GM21447 (cell line): ENCODE measurements at regions not wholly inside any gene's neighbourhood (a gene's known extent, or its start where the extent isn't known, plus 50 kb on each side); places are given as distances from the start of the nearest gene placed in this dataset.
"Not testable (repeated sequence)": the region's sequence is repeated elsewhere in the genome, so short reads cannot be mapped to it uniquely, and the experiment has no call there.

Experiments
- ATAC-seq: cut with Tn5 transposase; IDR thresholded peaks from one replicate; pipeline ENCODE4 v1.9.1; 2021; ENCODE audit not compliant: unreplicated experiment

DNA sequence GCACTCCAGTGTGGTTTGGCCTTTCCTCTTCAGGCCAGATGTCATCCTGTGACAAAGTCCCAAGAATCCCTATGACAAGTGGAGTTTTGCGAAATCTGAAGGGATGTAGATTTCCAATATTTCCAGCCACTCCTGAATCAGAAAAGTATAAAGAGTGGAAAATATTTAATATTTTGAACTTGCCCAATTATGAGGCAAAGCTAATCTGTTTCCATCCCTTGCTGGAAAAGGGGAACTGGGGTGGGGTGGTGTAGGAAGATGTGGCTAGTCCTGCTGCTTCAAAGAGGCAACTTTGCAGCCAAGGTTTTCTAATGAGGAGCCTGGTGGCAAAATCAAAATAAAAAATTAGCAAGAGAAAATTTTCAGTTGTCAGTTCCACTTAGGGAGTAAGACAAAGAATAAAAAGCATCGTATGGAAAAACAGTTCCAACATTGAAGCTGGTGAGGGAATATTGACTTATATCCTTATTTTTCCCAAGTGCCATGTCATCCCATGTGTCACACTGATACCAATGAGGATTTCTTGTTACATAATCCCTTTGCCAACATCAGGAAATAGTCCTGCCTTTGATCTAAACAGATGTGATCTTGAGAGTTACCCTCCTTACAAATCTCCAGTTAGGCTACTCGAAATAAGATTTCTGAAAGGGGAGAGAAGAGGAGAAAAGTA, 480.0 kb upstream of the JARID2 start:
- ATAC-seq: no peak

DNA sequence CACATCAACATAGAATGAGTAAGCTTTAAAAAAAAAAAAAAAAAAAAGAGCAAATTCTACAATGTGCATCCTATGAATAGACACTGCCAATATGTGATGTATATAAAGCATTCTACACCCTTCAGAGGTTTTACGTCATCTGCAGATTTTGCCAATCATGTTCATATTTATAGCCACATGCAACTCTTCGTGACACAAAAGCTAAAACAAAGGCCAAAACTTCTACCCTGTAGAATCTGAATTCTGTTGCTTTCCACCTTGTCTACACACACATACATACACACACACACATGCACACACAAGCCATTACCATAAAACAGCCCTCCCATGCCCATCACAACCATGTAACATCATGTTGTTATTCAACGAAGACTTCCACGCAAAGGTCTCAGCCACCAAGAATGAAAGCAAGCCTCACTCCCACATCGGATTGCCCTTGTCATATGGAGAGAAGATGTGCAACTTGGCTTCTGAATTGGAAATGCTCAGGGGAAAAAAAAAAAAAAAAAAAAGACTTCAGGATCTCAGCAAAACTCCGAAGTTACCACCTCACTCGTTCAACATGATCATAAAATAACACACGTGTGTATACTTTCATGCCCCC, 479.4 kb upstream of the JARID2 start:
- ATAC-seq: no peak

DNA sequence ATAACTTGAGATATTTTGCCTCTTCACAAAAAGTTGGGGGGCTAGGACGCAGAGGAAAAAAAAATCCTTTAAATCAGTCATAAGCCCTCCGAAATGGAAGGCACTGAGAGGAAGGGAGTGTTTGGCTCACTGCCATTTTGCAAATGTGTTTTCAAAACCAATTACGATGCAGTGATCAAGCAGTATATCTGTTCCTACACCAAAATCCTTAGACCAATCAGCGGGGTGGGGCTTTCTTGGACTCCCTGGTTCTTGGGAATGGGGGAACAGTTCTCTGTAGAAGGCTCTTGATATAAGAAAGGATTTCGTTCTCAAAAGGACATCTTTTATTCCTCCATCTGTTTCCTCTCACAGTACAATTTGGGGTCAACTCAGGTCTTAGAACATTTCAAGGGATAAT, 478.6 kb upstream of the JARID2 start:
- no peak for ATAC-seq

DNA sequence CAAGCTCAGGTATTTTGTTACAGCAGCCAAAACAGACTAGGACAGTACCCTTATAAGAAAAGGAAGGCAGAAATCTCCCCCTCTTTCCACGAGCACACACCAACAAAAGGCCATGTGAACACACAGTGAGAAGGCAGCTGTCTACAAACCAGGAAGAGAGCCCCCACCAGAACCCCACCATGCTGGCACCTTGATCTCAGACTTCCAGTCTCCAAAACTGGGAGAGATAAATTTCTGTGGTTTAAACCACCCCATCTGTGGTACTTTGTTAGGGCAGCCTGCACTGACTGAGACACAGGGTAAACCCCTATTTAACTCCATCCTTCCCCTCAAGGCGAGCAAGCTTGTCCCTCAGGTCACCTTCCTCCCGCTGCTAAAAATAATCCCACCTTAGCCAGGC, 475.8 kb upstream of the JARID2 start:
- ATAC-seq: no peak

DNA sequence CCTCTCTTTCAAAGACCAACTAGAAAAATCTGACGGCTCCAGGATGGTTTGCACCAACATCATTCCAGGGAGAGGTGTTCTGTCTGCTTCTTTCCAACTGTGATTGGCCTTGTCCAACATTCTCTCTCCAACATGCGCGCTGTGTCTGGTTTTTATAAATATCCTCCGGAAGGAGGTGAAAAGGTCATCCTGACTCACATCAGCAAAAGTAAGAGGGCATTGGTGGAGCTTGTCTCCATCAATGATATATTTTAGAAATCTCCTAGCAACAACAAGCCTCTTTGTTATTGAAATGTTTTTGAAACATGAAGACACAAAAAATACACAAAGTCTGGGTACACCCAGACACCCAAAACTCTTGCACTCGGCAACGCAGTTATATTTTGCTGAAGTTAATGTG, 475.3 kb upstream of the JARID2 start:
- ATAC-seq: no peak

DNA sequence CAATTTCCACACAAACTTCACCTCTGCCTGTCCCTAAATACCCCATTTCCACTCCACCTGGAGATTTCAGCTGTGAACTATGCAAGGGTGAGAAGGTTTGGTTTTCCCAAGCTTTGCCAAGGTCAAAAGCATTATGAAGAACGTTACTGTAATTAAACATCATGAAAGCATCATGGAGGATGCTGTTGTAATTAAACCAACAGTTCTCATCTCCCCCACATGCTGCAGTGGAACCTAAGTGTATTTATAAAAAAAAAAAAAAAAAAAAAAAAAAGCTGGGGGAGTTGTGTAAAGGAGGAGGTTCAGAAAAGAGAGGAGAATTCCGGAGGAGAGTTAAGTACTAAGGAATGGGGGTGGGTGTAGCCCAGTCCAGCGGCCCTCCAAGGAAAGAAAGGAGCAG, 474.9 kb upstream of the JARID2 start:
- no peak for ATAC-seq

DNA sequence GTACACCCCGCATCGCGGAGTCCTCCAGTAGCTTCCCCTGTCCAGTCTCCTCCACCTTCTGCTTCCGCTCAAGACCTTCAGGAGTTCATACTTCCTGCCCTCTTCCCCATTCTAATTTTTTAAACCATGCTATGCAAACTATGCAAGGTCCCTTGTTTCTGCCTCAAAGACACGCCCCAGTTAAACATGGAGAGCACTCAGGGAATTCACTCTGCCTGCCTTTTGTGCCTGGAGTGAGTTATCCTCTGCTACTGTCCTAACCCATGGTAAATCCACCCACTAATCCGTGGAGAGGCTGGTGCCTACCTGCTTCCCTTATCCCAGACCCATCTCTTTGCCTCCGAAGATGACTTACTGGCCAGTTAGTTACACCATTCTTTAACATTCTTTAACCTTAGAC, 473.7 kb upstream of the JARID2 start:
- ATAC-seq: no peak

DNA sequence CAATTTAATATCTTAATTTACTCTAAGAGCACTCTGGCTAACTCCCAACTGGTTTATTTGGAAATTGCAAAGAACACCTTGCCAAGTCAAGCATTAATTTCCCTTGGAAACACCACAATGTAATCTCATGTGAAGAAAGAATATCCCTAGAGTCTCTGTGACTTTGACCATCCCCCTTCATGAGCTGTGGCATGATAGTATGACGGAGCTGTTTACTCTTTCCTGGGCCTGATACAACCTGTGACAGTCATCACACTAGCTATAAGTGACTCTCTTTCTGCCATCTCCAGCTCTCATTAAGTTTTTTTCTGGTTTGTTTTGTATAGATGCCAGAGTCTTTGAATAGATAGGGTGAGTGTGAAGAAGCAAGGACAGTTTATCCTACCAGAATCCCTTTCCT, 470.3 kb upstream of the JARID2 start:
- no peak for ATAC-seq

DNA sequence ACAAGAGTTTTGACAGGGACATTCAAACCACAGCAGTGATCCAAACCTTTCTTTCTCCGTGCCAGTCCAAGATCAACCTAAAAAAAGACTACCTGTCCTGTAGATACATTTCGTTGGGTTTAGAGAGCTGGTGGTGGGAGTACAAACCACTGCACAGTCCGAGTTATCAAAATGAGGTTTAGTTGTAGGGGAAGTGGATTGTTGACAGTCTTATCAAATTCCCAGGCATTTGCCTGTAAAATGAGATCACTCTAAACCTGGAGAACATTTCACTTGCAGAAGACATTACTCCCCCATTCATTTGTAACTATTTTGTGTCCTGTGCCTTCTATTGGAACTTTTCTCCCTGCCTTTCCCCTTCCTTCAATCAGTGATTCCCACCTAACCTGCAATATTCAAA, 469.6 kb upstream of the JARID2 start:
- no peak for ATAC-seq

DNA sequence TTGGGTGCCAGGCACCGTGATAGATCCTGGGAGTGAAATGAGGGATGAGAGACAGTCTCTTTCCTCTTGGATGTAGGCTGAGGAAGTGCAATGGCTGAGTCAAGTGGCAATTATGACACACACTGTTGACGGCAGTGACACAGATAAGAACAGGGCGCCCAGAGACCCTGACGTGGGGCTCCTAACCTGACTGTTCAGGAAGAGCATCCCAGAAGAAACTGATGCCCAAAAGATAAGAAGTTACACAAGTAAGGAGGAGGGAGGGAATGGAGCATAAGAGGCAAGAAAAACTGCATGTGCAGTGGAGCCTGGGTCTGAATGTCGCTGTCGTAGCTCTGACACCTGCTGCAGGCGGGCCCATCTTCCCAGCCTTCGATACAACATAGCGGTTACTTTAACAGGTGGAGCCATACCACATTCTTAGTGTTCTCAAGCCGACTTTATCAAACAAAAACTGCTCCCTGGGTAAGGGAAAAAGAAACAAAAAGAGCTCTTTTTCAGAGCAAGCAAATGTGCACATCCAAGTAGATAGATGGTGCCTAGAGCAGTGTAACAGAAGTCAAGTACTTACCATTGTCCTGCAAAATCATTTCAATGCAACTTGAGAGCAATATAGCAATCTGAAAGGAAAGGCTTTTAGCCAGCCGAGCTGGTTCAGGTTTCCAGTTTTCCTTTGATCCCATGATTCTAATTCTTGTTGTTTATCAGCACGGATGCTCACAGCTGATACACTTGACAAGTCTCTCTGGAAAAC, 463.9 kb upstream of the JARID2 start:
- ATAC-seq: no peak

DNA sequence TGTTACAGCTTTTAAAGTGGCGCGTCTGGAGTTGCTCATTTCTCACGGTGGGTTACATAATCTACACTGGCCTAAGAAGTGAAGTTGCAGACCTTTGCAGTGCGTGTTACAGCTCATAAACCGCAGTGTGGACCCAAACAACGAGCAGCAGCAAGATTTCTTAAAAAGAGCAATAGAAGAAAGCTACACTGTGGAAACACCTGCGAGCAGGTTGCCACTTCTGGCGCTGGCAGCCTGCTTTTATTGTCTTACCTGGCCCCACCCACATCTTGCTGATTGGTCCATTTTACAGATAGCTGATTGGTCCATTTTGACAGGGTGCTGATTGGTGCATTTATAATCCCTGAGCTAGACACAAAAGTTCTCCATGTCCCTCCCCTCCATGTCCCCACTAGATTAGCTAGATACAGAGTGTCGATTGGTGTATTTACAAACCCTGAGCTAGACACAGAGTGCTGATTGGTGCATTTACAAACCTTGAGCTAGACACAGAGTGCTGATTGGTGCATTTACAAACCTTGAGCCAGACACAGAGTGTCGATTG, 462.9 kb upstream of the JARID2 start:
- ATAC-seq: not testable (repeated sequence)

DNA sequence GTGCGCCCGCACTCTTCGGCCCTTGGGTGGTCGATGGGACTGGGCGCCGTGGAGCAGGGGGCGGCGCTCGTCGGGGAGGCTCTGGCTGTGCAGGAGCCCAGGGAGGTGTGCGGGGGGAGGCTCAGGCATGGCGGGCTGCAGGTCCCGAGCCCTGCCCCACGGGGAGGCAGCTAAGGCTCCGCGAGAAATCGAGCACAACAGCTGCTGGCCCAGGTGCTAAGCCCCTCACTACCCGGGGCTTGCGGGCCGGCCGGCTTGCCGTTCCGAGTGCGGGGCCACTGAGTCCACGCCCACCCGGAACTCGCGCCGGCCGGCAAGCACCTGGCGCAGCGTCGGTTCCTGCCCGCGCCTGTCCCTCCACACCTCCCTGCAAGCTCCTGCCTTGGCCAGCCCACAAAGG, 462.3 kb upstream of the JARID2 start:
- no peak for ATAC-seq

DNA sequence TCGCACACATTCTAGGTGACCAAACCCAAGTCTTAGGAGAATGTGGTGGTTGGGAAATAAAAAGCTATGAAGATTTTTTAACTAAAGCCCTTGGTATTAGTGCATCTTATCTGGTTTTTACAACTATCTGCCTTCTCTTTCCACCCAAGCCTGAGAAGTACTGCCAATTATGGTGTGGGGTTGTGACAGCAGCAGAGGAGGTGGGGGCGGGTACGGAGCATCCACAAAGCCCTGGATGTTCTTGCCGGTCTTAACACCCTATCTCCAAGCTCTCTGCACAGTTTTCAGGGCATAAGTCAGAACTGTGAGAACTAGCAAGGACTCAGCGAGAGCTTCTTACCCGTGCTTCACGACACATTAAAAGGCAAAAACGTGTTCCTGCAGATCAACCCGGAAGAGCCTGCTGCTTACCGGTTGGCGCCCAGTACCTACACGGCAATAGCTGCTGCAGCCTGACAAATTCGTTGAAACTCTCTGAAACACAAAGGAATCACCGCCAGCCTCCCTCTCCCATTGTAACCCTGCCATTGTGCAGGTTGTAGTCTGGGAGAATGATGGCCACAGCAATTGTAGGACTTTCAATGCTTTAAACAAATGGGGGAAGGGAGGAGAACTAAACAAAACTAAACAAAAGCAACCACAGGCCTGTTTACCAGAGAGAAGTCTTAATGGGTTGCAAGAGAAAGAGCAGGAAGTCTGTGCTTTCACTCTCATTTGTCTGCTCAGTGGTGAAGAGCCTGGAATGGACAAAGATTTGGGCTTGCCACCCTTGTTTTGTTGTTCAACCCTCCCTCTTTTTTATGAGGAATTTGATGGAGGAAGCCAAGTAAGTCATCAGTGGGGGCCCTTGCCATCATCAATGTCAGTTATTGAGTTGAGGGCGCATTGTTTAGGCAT, 461.0 kb upstream of the JARID2 start:
- no peak for ATAC-seq

DNA sequence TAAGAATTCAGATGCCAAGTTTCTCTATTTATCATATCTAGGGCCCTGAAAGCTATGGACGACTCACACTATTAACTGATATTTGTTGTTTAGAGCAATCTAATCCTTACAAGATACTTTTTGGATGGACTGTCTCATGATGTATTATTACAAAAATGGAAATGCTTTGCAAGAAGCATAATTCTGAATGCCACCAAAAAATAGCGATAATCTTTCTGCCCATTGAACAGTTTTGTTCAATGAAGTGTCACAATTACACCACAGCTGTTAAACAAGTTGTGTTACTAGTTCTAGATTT, 460.4 kb upstream of the JARID2 start:
- ATAC-seq: no peak

DNA sequence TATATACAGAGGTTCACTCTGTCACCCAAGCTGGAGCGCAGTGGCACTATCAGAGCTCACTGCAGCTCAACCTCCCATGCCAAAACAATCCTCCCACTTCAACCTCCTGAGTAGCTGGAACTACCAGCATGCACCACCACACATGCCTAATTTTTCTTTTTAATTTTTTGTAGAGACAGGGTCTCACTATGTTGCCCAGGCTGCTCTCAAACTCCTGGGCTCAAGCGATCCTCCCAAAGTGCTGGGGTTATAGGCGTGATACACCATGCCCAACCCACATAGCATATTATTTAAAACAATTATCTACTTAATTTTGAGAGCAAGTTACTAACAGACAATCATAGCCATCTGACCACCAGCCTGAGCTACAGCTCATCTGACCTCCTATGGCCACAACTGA, 459.9 kb upstream of the JARID2 start:
- ATAC-seq: no peak

DNA sequence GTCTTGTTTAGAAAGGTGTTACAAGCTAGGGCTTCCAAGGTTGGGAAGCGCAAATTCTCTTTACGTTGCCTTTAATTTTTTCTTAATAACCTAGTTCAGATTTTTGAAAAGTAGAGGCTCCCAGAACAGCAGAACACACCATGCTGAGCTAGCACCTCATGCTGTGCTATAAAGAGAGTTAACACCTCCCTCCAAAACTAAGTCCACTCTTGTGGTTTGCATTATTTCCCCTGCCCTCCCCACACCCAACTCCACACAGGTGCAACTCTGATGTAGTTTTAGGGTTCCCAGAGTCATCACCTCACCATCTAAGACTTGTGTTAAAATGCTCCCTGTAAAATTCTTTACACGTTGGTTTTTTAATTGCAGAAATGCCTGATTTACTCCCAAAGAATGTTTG, 459.4 kb upstream of the JARID2 start:
- ATAC-seq: no peak

DNA sequence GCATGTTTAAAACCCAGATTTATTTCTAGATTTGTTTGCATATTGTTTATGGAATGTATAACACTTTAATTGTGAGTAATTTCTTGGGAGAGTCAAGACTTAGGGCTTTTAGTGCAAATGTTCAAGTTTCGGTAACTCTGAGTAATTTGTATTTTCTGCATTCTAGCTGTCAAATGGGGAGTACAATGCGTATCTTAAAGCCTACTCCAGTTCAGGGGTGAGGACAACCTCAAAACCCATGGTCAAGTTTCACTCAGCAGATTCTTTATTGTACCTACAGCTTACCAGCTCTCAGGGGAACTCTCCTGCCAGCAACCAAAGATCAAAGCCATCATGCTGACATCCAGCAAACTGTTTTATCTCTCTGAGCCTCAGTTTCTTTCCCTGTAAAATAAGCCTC, 458.6 kb upstream of the JARID2 start:
- no peak for ATAC-seq

DNA sequence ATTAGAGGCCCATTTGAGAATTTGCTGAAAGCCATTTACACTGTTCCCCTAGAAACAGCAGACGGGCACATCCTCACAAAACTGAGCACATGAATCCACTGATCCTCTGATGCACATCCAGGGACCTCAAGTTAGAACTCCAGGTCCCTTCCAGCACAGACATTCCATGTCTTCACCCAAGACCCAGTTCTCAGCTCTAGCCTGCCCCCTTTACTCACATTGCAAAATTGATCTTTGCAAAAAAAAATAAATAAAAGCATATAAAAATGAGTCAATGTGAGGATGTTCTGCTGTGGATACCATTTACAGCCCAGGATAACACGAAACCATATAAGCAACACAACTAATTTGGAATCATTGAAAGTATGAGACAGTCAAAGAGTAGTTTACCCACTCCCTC, 458.2 kb upstream of the JARID2 start:
- ATAC-seq: no peak

DNA sequence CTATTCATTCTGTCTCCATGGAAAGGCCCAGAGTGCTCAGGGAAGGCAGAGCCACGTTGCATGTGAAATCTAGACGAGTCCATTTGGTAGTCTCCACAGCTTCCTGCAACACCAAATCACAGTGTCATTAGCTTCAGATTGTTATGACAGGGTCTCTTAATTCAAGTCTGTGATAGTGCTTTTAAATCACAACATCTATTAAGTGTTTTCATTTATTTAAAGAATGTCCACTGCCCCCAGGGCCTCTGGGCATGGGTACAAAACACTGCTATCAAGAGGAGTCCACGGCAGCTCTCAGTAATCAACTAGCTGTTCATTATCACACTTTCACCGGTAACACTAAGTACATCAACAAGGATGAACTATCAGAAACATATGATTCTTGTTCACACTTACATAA, 455.9 kb upstream of the JARID2 start:
- no peak for ATAC-seq

DNA sequence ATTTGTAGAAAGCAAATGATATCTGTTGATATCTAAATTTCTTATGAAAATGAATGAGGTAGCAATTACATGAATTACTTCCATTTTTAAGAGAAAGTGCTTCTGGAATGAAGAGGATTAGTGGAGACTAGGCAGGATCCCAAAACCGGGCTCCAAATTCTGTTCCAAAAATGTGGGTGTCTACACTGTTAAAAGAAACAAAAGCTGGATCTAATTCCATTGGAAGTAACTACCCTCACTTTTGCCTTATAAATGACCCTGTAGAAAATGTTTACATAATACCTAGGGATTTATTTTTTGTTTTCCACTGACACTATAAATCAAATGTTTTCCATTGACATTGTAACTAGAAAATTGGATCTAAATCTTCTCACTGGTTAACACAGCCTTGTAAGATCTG, 454.9 kb upstream of the JARID2 start:
- no peak for ATAC-seq

DNA sequence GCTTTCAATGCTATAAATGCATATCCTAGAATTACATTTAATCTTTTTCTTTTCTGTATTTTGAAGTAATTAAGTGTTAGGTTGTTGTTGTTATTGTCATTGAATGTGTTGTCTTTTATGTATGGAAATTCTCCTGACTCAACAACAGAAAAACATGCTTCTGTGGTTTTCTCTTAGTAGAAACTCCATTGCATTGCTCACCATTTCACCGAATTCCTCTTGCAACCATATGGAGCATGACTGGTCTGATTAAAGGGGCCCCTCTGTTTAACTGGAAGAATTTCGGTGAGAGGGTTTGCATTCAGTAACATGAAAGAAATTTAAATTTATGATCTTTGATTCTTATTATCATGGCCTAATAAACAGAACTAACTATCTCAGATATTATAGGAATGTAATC, 454.3 kb upstream of the JARID2 start:
- no peak for ATAC-seq
